ENCODE measurements at regions not wholly inside any gene's neighbourhood (a gene's known extent, or its start where the extent isn't known, plus 50 kb on each side); places are given as distances from the start of the nearest gene placed in this dataset.
"Not testable (repeated sequence)": the region's sequence is repeated elsewhere in the genome, so short reads cannot be mapped to it uniquely, and the experiment has no call there.

GRCh38 chr2:53490659-53491058 lies 276.9 kb upstream of the CHAC2 start:
- no peak for DNase-seq

DNA sequence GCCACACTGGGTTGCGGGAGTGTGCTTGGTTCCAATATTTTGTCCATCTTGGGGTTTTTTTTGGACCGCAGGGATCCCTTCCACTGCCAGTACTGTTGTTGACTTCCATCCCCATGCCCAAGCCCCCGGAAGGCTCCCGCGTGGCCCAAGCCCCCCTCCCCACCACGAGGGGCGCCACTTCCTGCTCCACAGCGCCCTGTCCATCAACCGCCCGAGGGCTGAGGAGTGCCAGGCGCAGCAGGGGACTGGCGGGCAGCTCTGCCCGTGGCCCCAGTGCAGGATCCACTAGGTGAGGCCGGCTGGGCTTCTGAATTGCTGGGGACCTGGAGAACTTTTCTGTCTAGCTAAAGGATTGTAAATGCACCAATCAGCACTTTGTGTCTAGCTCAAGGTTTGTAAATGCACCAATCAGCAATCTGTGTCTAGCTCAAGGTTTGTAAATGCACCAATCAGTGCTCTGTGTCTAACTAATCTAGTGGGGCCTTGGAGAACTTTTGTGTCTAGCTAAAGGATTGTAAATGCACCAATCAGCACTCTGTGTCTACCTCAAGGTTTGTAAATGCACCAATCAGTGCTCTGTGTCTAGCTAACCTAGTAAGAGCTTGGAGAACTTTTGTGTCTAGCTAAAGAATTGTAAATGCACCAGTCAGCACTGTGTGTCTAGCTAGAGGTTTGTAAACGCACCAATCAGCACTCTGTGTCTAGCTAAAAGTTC lies 281.3 kb upstream of the CHAC2 start:
- DNase-seq: not testable (repeated sequence)

GRCh38 chr2:53485021-53485728 lies 282.4 kb upstream of the CHAC2 start:
- DNase-seq: no peak

DNA sequence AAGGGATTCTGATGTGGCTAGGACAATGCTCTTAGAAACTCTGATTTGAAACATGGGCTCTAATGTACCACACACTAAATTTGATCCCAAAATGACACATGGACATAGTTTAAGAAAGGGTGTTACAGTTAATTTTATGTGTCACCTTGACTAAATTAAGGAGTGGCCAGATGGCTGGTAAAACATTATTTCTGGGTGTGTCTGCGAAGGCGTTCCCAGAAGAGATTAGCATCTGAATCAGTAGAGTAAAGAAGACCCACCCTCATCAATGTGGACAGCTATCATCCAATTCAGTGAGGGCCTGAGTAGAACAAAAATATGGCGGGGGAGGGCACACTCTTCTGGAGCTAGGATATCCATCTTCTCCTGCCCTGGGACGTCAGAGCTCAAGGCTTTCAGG lies 283.1 kb upstream of the CHAC2 start:
- DNase-seq: no peak

GRCh38 chr2:53477517-53477916 lies 290.1 kb upstream of the CHAC2 start:
- no peak for DNase-seq

DNA sequence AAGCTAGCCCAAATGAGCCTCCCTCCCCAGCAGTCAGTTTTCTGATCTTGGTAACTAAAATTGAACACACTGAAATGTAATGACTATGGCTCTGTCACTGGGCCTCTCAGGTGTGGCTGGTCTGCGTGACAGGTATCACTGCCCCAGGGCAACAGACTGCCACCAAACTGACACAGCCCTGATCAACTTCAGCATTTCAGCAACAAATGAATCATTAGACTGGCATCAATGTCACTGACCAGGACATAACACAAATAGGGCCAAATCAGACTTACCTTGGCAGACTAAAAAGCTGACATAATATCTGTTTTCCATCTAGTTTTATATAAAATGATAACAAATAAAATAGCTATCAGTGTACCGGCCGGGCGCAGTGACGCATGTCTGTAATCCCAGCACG lies 290.8 kb upstream of the CHAC2 start:
- DNase-seq: no peak

GRCh38 chr2:53475766-53476165 lies 291.8 kb upstream of the CHAC2 start:
- no peak for DNase-seq

- DNase-seq: no peak
Measured at GRCh38 chr2:53475321-53475720, 292.3 kb upstream of the CHAC2 start.

- no peak for DNase-seq
Measured at GRCh38 chr2:53474914-53475313, 292.7 kb upstream of the CHAC2 start.

DNA sequence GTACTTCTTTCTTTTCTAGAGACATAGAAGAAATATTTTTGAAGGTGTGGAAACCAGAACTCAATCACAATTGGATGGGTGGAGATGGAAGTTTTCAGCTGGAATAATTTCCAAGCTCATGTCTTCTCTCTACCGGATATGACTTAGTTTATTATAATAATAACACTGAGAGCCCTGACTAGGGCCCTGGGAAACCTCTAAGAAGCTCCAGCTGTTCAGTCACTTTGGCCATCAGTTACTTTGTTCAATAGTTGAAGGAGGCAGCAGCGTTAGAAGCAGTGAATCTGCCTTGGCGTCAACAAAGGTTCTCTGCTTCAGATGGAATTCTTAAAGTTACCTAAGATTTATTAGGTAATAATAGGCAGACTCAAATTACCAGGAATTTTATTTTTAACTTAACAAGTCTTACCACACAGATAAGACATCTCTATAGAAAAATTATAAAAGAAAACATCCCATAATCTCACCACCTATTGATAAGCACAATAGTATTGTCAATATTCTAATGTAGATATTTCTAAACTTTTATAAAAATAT lies 293.8 kb upstream of the CHAC2 start:
- DNase-seq: no peak

GRCh38 chr2:53473236-53473635 lies 294.4 kb upstream of the CHAC2 start:
- DNase-seq: no peak

- DNase-seq: no peak
Measured at GRCh38 chr2:53467467-53468180, 300.0 kb upstream of the CHAC2 start.

DNA sequence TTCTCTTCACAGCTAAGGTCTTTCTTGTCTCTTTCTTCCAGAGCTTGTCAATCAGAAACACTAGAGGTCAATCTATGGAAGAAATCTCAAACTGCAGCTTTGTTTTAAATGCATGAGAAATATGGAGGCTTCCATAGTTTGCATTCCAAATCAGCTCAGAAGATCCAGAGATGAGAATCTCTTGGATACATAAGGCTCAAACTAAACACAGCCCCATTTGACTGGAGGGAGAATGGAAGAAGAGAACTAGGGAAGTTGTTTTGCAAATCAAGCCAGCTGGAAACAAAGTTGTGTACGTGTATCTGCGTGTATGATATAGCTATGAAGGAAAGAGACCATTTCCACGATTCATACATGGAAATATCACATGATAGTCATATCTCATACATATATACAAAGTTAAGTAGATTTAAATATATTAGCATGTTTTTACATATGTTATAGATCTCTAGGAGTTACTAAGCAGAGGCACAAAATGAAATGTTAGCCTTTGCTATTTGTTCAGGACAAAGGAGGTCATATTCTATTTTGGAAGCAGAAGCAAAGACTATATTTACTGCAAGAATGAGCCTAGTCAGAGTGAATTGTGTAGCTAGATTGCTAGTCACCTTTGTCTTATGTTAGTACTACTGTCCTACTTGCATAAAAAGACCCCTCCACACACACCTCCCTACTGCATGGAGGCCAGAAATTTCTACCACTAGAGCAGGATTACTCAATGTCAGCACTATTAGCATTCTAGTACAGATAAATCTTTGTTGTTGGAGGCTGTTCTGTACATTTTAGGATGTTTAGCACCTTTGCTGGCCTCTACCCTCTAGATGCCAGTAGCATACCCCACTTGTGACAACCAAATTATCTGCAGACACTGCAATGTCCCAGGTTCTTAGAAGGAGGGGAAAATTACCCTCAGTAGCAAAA lies 303.5 kb upstream of the CHAC2 start:
- no peak for DNase-seq

DNA sequence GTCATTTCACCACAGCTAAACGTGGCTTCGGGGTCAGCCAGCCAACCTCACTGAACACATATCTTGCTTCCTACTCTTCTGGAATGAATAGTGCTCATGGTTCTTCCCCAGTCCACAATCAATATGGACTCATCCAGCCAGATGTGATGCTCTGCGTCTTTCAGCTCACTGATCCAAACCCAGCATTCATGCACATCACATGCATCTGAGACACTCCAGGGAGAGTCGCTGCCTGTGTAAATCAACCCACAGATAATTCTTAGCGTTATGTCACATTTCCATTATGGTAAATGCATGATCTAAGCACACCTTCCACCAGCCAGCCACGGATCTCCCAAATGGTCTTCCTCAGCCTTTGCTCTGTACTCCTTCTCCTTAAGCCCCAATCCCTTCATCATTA lies 306.7 kb upstream of the CHAC2 start:
- DNase-seq: no peak

DNA sequence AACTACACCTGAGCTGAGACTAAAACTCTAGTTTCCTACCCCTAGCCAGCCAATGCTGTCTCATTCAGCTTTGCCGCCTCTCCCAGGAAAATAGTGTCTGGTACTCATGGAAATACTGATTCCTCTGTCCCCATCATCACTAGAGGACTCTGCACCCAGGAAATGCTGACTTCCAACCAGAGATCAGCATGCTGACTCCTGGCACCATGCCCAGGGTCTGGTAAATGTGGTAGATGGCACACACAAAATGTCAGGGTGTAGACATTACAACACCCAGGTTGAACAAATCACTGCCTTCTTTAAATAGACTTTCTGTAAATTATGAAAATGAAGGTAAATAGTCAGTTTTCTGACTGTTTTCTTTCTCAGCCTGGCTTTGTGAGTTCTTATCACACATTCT lies 307.3 kb upstream of the CHAC2 start:
- no peak for DNase-seq

DNA sequence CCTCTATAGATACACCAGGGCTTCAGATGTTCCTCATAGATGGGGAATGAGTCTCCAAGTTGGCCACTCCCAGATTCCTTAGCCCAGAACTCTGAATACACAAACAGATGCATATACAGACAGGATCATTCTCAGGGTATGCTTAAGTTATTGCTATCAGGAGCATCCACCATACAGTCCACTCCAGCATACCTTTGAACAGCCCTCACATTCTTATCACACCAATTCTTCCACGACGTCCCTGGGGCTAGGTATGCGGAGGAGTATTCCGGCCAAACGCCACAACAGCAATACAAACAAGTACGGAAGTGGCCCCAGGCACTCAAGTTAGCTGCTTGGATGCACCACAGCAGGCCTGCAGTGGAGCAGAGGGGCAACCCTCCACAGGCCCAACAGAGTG lies 312.5 kb upstream of the CHAC2 start:
- DNase-seq: no peak

DNA sequence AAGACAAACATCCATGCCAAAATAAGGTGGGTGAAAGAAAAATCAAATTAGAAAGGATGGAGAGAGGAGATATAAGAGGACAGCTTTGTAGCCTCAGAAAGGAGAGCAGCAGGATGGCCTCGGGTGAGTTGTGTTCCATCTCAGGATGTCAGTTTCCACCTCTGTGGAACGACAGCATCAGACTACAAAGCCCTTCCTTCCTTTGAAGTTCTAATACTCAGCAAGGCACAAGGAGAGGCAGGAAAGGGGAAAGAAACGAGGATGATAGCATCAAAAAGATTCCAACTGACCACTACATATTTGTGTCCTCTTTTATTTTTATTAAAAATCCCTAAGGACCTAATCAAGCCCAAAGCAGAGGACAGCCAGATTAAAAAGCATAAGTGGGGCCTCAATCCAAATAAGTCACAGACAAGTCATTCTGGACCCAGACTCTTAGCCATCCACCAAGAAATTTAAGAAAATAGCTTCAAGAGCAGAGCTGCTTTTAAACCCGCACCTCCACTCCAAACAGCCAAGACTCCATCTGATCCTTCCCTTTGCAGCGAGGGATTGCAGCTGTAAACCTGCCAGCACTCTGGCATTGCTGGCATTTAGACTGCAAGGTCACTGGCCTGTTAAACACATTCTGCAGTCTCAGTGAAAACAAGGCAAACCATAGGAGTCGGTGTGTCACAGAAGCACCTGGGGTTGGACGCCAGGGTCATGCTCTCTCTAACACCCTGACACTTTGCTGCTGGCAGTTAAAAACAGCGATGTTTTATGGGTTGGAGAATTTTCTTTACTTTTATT lies 314.5 kb upstream of the CHAC2 start:
- DNase-seq: no peak

- no peak for DNase-seq
Measured at GRCh38 chr2:53452400-53452799, 315.2 kb upstream of the CHAC2 start.

DNA sequence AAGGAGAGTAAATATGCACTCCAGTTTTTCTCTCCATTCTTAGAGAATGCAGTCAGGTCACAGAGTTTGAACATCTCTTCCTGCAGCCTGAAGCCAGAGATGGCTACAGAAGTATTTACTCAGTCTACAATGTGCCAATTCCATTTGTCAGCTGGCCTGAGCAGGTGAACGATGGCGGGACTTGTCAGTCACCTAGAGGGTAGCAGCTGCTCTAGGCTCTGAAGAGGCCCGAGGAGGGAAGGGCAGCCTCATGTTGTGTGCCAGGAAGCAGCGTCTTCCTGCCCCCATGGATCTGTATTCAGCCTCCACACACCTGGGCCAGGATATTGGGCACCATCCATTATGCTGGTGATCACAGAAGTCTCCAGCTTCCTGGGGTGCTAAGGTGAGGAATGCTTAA lies 316.7 kb upstream of the CHAC2 start:
- DNase-seq: no peak

GRCh38 chr2:53448591-53448990 lies 319.0 kb upstream of the CHAC2 start:
- DNase-seq: no peak

DNA sequence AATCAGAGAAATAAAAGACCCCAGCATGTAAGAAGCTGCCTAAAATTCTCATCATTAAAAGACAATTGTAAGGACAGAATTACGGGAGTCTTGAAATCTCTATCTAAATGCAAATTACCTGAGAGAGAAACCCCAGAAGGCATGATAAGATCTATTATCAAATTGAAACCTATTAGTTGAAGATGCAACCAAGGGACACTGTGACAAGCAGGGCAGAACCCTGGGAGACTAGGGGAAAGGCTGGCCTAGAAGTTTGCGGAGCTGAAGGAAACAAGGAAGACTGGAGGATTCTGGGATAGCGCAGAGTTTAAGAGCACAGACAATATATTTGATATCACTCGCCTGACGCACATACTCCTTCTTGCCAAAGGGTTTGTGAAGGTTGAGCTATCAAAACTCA lies 319.5 kb upstream of the CHAC2 start:
- DNase-seq: no peak
